PC-3 (cell line): ENCODE measurements at regions not wholly inside any gene's neighbourhood (a gene's known extent, or its start where the extent isn't known, plus 50 kb on each side); places are given as distances from the start of the nearest gene placed in this dataset.

Source experiments
- EZH2 ChIP-seq: fragments of 300-600 bp; sonication (generic); IDR thresholded peaks from one replicate; pipeline ENCODE4 v1.6.1; 2017; ENCODE audit warnings: antibody characterized with exemption, mild to moderate bottlenecking, low read length; ENCODE audit not compliant: unreplicated experiment
- EZH2phosphoT487 ChIP-seq: fragments of 300-600 bp; sonication (generic); IDR thresholded peaks from 2 replicates; pipeline ENCODE4 v1.6.1; 2018; ENCODE audit warnings: mild to moderate bottlenecking, antibody characterized with exemption, low read length, borderline replicate concordance
- TF ChIP-seq, protein P1 (sequence below): fragments of 300-600 bp; sonication (generic); conservative IDR thresholded peaks from 2 replicates; pipeline ENCODE4 v1.5.1; 2017; ENCODE audit warnings: antibody characterized with exemption, low read depth, mild to moderate bottlenecking, low read length

DNA sequence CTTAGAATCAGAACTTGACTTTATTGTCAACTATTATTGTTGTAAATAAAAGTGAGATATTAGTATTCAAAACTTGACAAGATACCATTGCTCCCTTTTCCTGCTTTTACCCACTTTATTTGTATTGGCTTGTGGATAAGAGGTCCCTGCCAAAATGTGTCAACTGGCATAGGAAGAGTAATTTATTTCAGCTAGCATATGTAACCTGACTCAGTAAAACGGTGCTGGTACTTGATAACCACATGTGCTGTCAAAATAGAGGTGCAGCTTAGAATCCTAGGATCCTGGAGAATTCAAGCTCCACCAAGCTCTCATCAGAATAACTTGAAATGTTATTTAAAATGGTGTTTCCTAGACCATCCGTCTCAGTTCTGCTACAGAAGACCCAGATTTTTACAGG is 90.2 kb upstream of the TGFBR2 start:
- TF ChIP-seq, protein P1, sequence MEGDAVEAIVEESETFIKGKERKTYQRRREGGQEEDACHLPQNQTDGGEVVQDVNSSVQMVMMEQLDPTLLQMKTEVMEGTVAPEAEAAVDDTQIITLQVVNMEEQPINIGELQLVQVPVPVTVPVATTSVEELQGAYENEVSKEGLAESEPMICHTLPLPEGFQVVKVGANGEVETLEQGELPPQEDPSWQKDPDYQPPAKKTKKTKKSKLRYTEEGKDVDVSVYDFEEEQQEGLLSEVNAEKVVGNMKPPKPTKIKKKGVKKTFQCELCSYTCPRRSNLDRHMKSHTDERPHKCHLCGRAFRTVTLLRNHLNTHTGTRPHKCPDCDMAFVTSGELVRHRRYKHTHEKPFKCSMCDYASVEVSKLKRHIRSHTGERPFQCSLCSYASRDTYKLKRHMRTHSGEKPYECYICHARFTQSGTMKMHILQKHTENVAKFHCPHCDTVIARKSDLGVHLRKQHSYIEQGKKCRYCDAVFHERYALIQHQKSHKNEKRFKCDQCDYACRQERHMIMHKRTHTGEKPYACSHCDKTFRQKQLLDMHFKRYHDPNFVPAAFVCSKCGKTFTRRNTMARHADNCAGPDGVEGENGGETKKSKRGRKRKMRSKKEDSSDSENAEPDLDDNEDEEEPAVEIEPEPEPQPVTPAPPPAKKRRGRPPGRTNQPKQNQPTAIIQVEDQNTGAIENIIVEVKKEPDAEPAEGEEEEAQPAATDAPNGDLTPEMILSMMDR: no peak
- no peak for TF ChIP-seq EZH2
- no peak for TF ChIP-seq EZH2phosphoT487
